ENCODE measurements at regions not wholly inside any gene's neighbourhood (a gene's known extent, or its start where the extent isn't known, plus 50 kb on each side); places are given as distances from the start of the nearest gene placed in this dataset.

- ChIA-PET CTCF (interaction anchor here (1.1 kb wide), 1 partner anchor 11 kb away, joined by 3 read pairs; no protein-coding TSS in a partner anchor), POLR2A (no interaction called here)
- TF ChIP-seq CTCF (IDR thresholded peaks at IDR 0.05; ENCODE audit: control extremely low read depth, extremely low read depth, low read depth, missing control alignments): no peak
Measured at GRCh38 chr2:41926614-41927580, 120.9 kb upstream of the PKDCC start.

GRCh38 chr2:41927581-41928264 lies 120.1 kb upstream of the PKDCC start:
- no peak for DNase-seq (ENCODE audit: extremely low spot score)
- ChIA-PET POLR2A (no interaction called here), CTCF (no interaction called here)
- TF ChIP-seq CTCF (IDR thresholded peaks at IDR 0.05; ENCODE audit: control extremely low read depth, extremely low read depth, low read depth, missing control alignments): no peak

More at GRCh38 chr2:41926614-41927580, 120.9 kb upstream of the PKDCC start:
- no peak for DNase-seq (ENCODE audit: extremely low spot score)

- DNase-seq (ENCODE audit: extremely low spot score): no peak
- ChIA-PET POLR2A (no interaction called here), CTCF (interaction anchor here (3.0 kb wide), 1 partner anchor 15 kb away, joined by 8 read pairs; no protein-coding TSS in a partner anchor)
- TF ChIP-seq CTCF (IDR thresholded peaks at IDR 0.05; ENCODE audit: control extremely low read depth, extremely low read depth, low read depth, missing control alignments): no peak
Measured at GRCh38 chr2:41928526-41928925, 119.3 kb upstream of the PKDCC start.

GRCh38 chr2:41930807-41931566 lies 116.8 kb upstream of the PKDCC start:
- ChIA-PET POLR2A (no interaction called here), CTCF (interaction anchor here (0.8 to 3.0 kb wide), 5 partner anchors 10 to 155 kb away, joined by 3 to 8 read pairs (median 4); no protein-coding TSS in a partner anchor)
- no peak for DNase-seq (ENCODE audit: extremely low spot score)
- TF ChIP-seq CTCF (IDR thresholded peaks at IDR 0.05; ENCODE audit: control extremely low read depth, extremely low read depth, low read depth, missing control alignments): no peak

GRCh38 chr2:41932241-41933045 lies 115.4 kb upstream of the PKDCC start:
- POLR2A ChIA-PET: no interaction called here

More at GRCh38 chr2:41932241-41933045, 115.4 kb upstream of the PKDCC start:
- DNase-seq (ENCODE audit: extremely low spot score): no peak
- no peak for TF ChIP-seq CTCF (IDR thresholded peaks at IDR 0.05; ENCODE audit: control extremely low read depth, extremely low read depth, low read depth, missing control alignments)
- CTCF ChIA-PET: interaction anchor here (1.1 to 2.0 kb wide), 5 partner anchors 8 to 154 kb away, joined by 3 to 6 read pairs (median 4); no protein-coding TSS in a partner anchor

Data from GM10248 (cell line).